AML-193 (cell line): ENCODE measurements at regions not wholly inside any gene's neighbourhood (a gene's known extent, or its start where the extent isn't known, plus 50 kb on each side); places are given as distances from the start of the nearest gene placed in this dataset.
"Not testable (repeated sequence)": the region's sequence is repeated elsewhere in the genome, so short reads cannot be mapped to it uniquely, and the experiment has no call there.

ENCODE experiments used
- DNase-seq, 2 experiments: peaks; one replicate each; lab custom pipeline; 2025; lab: John Stamatoyannopoulos, UW

- DNase-seq, result not testable (repeated sequence)
These were observed 144.3 kb downstream of the CCDC74A start for GRCh38 chr2:131671841-131672470.

GRCh38 chr2:131672471-131673399 lies 145.0 kb downstream of the CCDC74A start:
- not testable (repeated sequence) for DNase-seq

GRCh38 chr2:131673400-131674173 lies 145.9 kb downstream of the CCDC74A start:
- peak; percentile 29 to 57 for DNase-seq

DNA sequence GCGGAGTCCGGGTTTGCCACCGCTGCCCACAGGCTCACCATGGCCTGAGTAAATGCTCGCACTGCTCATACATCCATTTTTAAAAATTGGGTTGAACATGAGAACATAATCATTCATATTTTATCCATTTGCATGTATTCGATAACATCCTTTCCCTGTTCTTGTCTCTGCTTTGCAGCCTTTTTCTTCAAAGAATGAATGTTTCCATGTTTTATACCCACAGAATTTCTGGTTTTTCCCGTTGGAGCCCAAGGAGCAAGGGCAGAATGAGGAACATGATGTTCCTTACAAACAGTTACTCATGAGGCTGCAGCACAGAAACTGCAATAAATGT lies 146.5 kb downstream of the CCDC74A start:
- DNase-seq, result no peak

GRCh38 chr2:131681611-131682121 lies 154.0 kb downstream of the CCDC74A start:
- DNase-seq, result not testable (repeated sequence)

GRCh38 chr2:131682122-131682944 lies 154.6 kb downstream of the CCDC74A start:
- peak; percentile 45 to 59 for DNase-seq

GRCh38 chr2:131682945-131683330 lies 155.2 kb downstream of the CCDC74A start:
- DNase-seq, result not testable (repeated sequence)

DNA sequence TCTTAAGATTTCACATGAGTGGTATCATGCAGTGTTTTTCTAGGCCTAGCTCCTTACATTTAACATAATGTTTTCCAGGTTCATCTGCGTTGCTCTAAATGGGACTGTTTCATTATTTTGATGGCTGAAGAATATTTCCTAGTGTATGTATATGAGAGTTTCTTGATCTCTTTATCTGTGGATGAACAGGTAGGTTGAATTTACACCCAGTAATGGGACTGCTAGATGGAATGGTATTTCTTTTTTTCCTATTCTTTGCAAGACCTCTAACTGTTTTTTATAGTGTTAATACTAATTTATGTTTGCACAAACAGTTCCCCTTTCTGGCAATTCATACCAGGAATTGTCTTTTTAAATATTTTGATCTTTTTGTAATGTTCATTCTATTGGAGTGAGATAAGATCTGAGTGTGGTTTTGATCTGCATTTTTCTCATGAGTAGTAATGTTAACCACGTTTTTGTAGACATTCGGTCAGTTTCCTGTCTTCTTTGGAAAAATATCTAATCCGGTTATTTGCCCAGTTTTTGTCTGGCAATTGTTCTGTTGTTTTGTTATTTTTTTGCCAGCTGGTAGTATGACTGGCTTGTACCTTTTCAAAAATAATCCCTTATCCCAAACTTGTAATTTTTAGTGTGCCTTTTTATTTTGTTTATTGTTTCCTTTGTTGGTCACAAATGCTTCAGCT lies 157.1 kb downstream of the CCDC74A start:
- DNase-seq, result not testable (repeated sequence)

GRCh38 chr2:131686164-131686893 lies 158.6 kb downstream of the CCDC74A start:
- not testable (repeated sequence) for DNase-seq

DNA sequence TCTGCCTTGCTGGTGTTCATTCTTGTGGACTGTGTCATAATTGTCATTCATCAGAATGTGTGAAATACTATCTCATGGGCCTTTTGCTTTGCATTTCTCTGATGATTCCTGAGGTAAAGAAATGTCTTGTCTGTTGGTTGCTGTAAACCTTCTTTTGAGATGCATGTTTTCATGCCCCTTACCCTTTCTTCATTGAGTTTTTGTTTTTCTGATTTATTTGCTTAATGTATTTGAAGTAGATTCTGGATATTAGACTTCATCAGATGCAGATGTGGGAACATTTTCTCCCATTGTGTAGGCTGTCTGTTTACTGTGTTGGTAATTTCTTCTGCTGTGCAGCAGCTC lies 159.2 kb downstream of the CCDC74A start:
- DNase-seq, result not testable (repeated sequence)

GRCh38 chr2:131689066-131689465 lies 161.4 kb downstream of the CCDC74A start:
- not testable (repeated sequence) for DNase-seq

DNA sequence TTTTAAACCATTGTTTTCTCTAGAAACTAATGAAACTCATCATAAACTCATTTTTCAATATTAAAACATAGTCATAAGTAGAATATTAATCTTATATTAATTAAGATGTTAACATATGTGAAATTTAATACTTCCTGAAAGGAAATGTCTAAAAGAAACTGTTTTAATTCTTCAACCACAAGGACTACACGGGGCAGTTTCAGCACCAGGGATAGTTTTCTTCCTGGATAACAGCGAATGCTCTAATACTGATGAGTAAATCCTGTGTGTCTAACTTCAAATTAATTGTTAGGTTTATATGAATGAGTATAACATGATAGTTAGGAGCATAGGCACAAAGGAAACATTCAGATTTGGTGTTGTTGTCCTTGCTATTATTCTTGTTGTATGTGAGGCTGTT lies 183.6 kb downstream of the CCDC74A start:
- DNase-seq, result not testable (repeated sequence)

DNA sequence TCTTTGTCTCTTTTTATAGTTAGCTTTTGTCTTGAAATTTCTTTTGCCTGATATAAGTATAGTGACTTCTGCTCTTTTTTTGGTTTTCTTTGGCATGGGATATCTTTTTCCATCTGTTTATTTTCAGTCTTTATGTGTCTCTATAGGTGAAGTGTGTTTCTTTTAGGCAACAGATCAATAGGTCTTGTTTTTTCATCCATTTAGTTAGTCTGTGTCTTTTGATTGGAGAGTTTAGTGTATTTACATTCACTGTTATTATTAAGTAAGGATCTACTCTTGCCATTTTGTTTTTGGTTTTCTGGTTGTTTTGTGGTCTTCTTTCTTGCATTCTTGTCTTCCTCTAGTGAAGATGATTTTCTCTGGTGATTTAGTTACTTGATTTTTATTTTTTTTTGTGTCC lies 190.2 kb downstream of the CCDC74A start:
- not testable (repeated sequence) for DNase-seq

- not testable (repeated sequence) for DNase-seq
These were observed 193.5 kb downstream of the CCDC74A start for GRCh38 chr2:131721163-131721562.

DNA sequence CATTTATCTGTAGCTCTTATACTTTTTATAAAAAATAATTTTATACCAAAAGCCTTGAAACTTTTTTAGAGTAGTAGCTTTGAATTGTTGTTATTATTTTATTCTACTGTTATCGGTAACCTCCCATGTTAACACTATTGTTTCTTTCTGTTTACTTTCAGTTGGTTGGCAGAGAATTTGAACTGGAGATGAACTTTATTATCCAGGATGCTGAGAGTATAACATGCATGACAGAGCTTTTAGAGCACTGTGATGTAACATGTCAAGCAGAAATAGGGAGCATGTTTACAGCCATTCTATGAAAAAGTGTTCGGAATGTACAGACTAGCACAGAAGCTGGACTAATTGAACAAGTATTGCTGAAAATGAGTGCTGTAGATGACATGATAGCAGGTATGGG lies 194.6 kb downstream of the CCDC74A start:
- DNase-seq, result not testable (repeated sequence)

GRCh38 chr2:131724019-131724418 lies 196.3 kb downstream of the CCDC74A start:
- no peak for DNase-seq

DNA sequence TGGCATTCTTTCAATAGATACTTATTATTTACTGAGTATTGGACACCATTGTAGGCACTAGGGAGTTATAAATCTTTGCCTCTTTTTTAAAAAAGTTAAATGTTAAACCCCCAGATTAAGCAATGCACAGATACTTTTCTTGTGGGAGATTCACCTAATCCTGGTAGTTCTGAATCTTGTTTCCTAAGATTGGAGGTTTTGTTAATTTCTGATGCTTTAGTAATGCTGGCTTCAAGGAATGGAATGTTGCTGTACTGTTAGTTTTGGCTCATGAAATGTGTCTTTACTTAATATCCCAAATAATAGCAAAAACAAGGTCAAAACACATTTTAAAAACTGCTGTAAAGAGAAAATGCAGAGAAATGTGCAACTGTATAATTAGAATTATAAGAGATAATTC lies 200.8 kb downstream of the CCDC74A start:
- not testable (repeated sequence) for DNase-seq

GRCh38 chr2:131733530-131733929 lies 205.8 kb downstream of the CCDC74A start:
- DNase-seq, result not testable (repeated sequence)

GRCh38 chr2:131736406-131736805 lies 208.7 kb downstream of the CCDC74A start:
- not testable (repeated sequence) for DNase-seq

GRCh38 chr2:131738533-131738932 lies 210.8 kb downstream of the CCDC74A start:
- DNase-seq, result not testable (repeated sequence)
